ENCODE measurements at regions not wholly inside any gene's neighbourhood (a gene's known extent, or its start where the extent isn't known, plus 50 kb on each side); places are given as distances from the start of the nearest gene placed in this dataset.

DNA sequence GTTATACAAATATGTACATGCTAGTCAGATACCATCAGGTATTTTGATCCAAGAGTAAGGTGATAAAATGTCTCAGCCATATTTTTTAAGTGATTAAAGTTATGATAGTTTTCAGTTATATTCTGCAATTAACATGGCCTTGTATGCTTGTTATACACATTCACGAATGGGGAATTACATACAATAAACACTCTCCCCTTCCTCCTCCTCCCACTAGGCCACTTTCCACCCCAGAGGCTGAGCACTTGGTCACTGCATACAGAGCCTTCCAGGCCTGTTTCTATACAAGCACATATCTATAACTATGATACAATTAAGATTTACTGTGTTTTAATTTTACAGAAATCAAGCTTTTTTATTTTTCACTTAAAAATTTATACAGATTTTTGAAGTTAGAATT, 104.7 kb upstream of the PIK3R1 start:
- no peak for TF ChIP-seq POLR2AphosphoS5 (IDR thresholded peaks at IDR 0.05; ENCODE audit: insufficient read depth, low read depth, low read length)
- TF ChIP-seq POLR2A (IDR thresholded peaks at IDR 0.05; ENCODE audit: low read depth, low read length), result no peak
- TF ChIP-seq EZH2 (IDR thresholded peaks at IDR 0.05; ENCODE audit: borderline replicate concordance, low read depth, low read length, severe bottlenecking), result no peak
- TF ChIP-seq GATA2 (IDR thresholded peaks at IDR 0.05; ENCODE audit: insufficient read depth, insufficient read length, low read depth, low read length), result no peak
- TF ChIP-seq, protein P1, sequence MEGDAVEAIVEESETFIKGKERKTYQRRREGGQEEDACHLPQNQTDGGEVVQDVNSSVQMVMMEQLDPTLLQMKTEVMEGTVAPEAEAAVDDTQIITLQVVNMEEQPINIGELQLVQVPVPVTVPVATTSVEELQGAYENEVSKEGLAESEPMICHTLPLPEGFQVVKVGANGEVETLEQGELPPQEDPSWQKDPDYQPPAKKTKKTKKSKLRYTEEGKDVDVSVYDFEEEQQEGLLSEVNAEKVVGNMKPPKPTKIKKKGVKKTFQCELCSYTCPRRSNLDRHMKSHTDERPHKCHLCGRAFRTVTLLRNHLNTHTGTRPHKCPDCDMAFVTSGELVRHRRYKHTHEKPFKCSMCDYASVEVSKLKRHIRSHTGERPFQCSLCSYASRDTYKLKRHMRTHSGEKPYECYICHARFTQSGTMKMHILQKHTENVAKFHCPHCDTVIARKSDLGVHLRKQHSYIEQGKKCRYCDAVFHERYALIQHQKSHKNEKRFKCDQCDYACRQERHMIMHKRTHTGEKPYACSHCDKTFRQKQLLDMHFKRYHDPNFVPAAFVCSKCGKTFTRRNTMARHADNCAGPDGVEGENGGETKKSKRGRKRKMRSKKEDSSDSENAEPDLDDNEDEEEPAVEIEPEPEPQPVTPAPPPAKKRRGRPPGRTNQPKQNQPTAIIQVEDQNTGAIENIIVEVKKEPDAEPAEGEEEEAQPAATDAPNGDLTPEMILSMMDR (IDR thresholded peaks at IDR 0.05; ENCODE audit: extremely low read depth in 1 of 2, insufficient read depth in 1 of 2, low read depth in 1 of 2, low read length in 2 of 2), result no peak
- no TSS peak for BruUV-seq (replicated peaks)

DNA sequence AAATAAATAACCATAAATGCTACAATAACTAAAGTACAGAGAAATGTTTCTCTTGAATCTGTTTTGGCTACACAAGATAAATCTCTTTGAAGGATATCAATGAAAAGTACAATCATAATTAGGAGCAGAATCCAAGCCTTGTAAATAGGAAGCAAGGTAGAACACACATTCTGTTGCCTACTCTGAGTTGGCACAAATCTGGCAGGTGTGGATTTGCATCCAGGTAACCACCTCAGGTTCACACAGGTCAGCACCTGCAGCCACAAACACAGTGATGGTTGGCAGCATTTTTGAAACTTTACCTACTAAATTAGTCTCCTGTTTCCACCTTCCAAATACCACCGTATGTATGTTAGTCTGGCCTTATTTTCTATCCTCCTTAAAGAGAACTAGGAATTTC, 105.3 kb upstream of the PIK3R1 start:
- Histone ChIP-seq H3K9ac (replicated peaks; ENCODE audit: extremely low read depth, insufficient read depth, low read length) (no peak overlapping the region), H3K79me2 (ENCODE audit: control insufficient read depth, insufficient read depth, low read length) (no peaks in the 10 kb centered on the region), H3K36me3 (ENCODE audit: control insufficient read depth in 2 of 2, extremely low read depth in 1 of 2, insufficient read depth in 2 of 2, low read length in 2 of 2) (no peaks in the 10 kb centered on the region), H3K27me3 (ENCODE audit: control insufficient read depth in 2 of 2, insufficient read depth in 2 of 2, low read length in 2 of 2) (peaks cover 0 to 6% of the 10 kb centered on the region in 2 experiments), H3K4me1 (ENCODE audit: control insufficient read depth, extremely low read depth, insufficient read depth, low read length) (no peaks in the 10 kb centered on the region), H3K27ac (ENCODE audit: insufficient read depth, low read depth, low read length) (no peak overlapping the region), H4K20me1 (replicated peaks; ENCODE audit: control insufficient read depth, extremely low read depth, insufficient read depth, low read length) (no peaks in the 10 kb centered on the region), H3K9me3 (replicated peaks; ENCODE audit: control insufficient read depth, insufficient read depth, low read length) (no peaks in the 10 kb centered on the region), H2AFZ (ENCODE audit: low read depth, low read length) (no peak overlapping the region), H3K9me1 (replicated peaks; ENCODE audit: control insufficient read depth, extremely low read depth, insufficient read depth, low read length) (no peaks in the 10 kb centered on the region), H3K4me2 (ENCODE audit: insufficient read depth, low read length) (no peak overlapping the region), H3K4me3 (replicated peaks in 1 of 3; ENCODE audit: insufficient read depth in 1 of 3, low read depth in 1 of 3, low read length in 3 of 3) (no peak overlapping the region)
- intact Hi-C loops (cut with micrococcal nuclease) (no loop called here), dilution Hi-C loops (cut with MboI; ENCODE audit: extremely low pct_ligation_motif_present, low sequenced_read_pairs) (no loop called here)
- BruUV-seq (replicated peaks), result no TSS peak
- POLR2A ChIA-PET, result no interaction called here
- FAIRE-seq (no peak), DNase-seq (ENCODE audit: low read depth, low spot score) (no peak)
- TF ChIP-seq FOS (IDR thresholded peaks at IDR 0.05; ENCODE audit: borderline replicate concordance, insufficient read depth, low read length) (no peak), GATA2 (IDR thresholded peaks at IDR 0.05; ENCODE audit: insufficient read depth, insufficient read length, low read depth, low read length) (no peak), POLR2A (IDR thresholded peaks at IDR 0.05; ENCODE audit: low read depth, low read length) (no peak), JUN (IDR thresholded peaks at IDR 0.05; ENCODE audit: borderline replicate concordance, insufficient read depth, insufficient read length, low read depth) (no peak), MYC (IDR thresholded peaks at IDR 0.05; ENCODE audit: low read depth, low read length) (no peak), POLR2AphosphoS5 (IDR thresholded peaks at IDR 0.05; ENCODE audit: insufficient read depth, low read depth, low read length) (no peak), EZH2 (IDR thresholded peaks at IDR 0.05; ENCODE audit: borderline replicate concordance, low read depth, low read length, severe bottlenecking) (no peak)
- TF ChIP-seq, protein P2, sequence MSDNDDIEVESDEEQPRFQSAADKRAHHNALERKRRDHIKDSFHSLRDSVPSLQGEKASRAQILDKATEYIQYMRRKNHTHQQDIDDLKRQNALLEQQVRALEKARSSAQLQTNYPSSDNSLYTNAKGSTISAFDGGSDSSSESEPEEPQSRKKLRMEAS (IDR thresholded peaks at IDR 0.05; ENCODE audit: insufficient read depth, insufficient read length), result no peak
- TF ChIP-seq, protein P1 (IDR thresholded peaks at IDR 0.05; ENCODE audit: extremely low read depth in 1 of 2, insufficient read depth in 1 of 2, low read depth in 1 of 2, low read length in 2 of 2), result no peak
- CTCF ChIA-PET, result no interaction called here

More for the DNA sequence above, 104.7 kb upstream of the PIK3R1 start:
- peaks cover 0 to 8% of the 10 kb centered on the region in 2 experiments for H3K27me3 ChIP-seq (ENCODE audit: control insufficient read depth in 2 of 2, insufficient read depth in 2 of 2, low read length in 2 of 2)
- H3K36me3 ChIP-seq (ENCODE audit: control insufficient read depth in 2 of 2, extremely low read depth in 1 of 2, insufficient read depth in 2 of 2, low read length in 2 of 2), result no peaks in the 10 kb centered on the region
- no peaks in the 10 kb centered on the region for H3K9me3 ChIP-seq (replicated peaks; ENCODE audit: control insufficient read depth, insufficient read depth, low read length)
- no peak overlapping the region for H3K4me3 ChIP-seq (replicated peaks in 1 of 3; ENCODE audit: insufficient read depth in 1 of 3, low read depth in 1 of 3, low read length in 3 of 3)
- no peak overlapping the region for H3K27ac ChIP-seq (ENCODE audit: insufficient read depth, low read depth, low read length)
- no peaks in the 10 kb centered on the region for H4K20me1 ChIP-seq (replicated peaks; ENCODE audit: control insufficient read depth, extremely low read depth, insufficient read depth, low read length)
- H2AFZ ChIP-seq (ENCODE audit: low read depth, low read length), result no peak overlapping the region
- H3K9ac ChIP-seq (replicated peaks; ENCODE audit: extremely low read depth, insufficient read depth, low read length), result no peak overlapping the region
- H3K9me1 ChIP-seq (replicated peaks; ENCODE audit: control insufficient read depth, extremely low read depth, insufficient read depth, low read length), result no peaks in the 10 kb centered on the region
- FAIRE-seq, result no peak
- intact Hi-C loops (cut with micrococcal nuclease) (no loop called here), dilution Hi-C loops (cut with MboI; ENCODE audit: extremely low pct_ligation_motif_present, low sequenced_read_pairs) (no loop called here)
- H3K4me1 ChIP-seq (ENCODE audit: control insufficient read depth, extremely low read depth, insufficient read depth, low read length), result no peaks in the 10 kb centered on the region
- no peak overlapping the region for H3K4me2 ChIP-seq (ENCODE audit: insufficient read depth, low read length)
- DNase-seq (ENCODE audit: low read depth, low spot score), result no peak
- POLR2A ChIA-PET, result no interaction called here
- CTCF ChIA-PET, result interaction anchor here (1.3 kb wide), 1 partner anchor 9 kb away, joined by 3 read pairs; no protein-coding TSS in a partner anchor
- H3K79me2 ChIP-seq (ENCODE audit: control insufficient read depth, insufficient read depth, low read length), result no peaks in the 10 kb centered on the region

Measured in endothelial cell of umbilical vein (primary cell).